ENCODE measurements at regions not wholly inside any gene's neighbourhood (a gene's known extent, or its start where the extent isn't known, plus 50 kb on each side); places are given as distances from the start of the nearest gene placed in this dataset.
A peak's percentile ranks its signal among the peaks of the same experiment; 100 is the strongest.

DNA sequence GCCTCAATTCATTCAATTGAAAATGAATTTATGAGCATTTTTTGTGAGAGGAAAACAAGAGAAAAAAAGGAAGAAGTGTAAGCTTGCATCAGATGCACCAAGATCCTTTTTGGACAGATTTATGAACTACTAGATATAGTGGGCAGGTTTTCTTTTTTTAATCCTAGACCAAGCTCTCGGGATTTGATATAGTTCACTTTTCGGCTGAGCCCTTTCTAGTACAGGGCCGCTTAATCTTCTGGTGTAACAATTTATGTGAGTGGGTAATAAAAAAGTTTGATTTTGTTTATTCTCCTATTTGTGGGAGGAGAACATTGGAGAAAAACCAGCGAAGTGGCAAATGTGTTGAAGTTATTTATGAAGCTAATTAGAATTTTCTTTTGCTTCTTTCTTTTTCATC is 538.0 kb downstream of the UTRN start:
- H3K4me1 ChIP-seq (ENCODE audit: insufficient read depth, low read length) = no peaks in the 10 kb centered on the region
- no peak overlapping the region for H2AFZ ChIP-seq (ENCODE audit: low read length)

More for the DNA sequence above, 538.0 kb downstream of the UTRN start:
- no peak for DNase-seq
- Histone ChIP-seq H3K14ac (ENCODE audit: insufficient read depth, low read length) (no peak overlapping the region), H2BK12ac (ENCODE audit: insufficient read length, low read depth, low read length) (no peak overlapping the region), H2AK5ac (ENCODE audit: insufficient read length, low read length) (no peak overlapping the region), H3K9ac (ENCODE audit: extremely low read depth, insufficient read length, low read length) (no peak overlapping the region), H3K23me2 (ENCODE audit: insufficient read length, low read depth, low read length, poor library complexity, severe bottlenecking) (no peaks in the 10 kb centered on the region), H3K27me3 (ENCODE audit: insufficient read depth, low read length) (no peaks in the 10 kb centered on the region), H3K27ac (ENCODE audit: insufficient read length, low read depth, low read length) (no peak overlapping the region), H4K20me1 (ENCODE audit: control insufficient read depth, insufficient read depth, insufficient read length) (no peaks in the 10 kb centered on the region), H3K79me2 (ENCODE audit: insufficient read depth, low read length) (no peaks in the 10 kb centered on the region), H3K4ac (ENCODE audit: low read depth, low read length) (no peak overlapping the region), H2BK15ac (ENCODE audit: low read depth, low read length) (no peak overlapping the region), H3K9me3 (ENCODE audit: control insufficient read depth, low read depth, low read length) (no peaks in the 10 kb centered on the region), H3K79me1 (ENCODE audit: insufficient read depth, low read depth, low read length, poor library complexity, severe bottlenecking) (no peaks in the 10 kb centered on the region), H2BK5ac (ENCODE audit: insufficient read length, low read length) (no peak overlapping the region), H3K4me2 (ENCODE audit: insufficient read depth, insufficient read length, low read length) (no peak overlapping the region), H4K5ac (ENCODE audit: insufficient read length, low read depth, low read length) (no peak overlapping the region), H3K23ac (ENCODE audit: insufficient read length, low read depth, low read length) (no peak overlapping the region), H3K18ac (ENCODE audit: insufficient read length, low read depth, low read length) (no peak overlapping the region), H3K56ac (ENCODE audit: insufficient read length, low read depth, low read length) (no peak overlapping the region), H2BK20ac (ENCODE audit: low read depth, low read length, poor library complexity, severe bottlenecking) (no peak overlapping the region), H3T11ph (ENCODE audit: low read length) (no peak overlapping the region), H4K91ac (ENCODE audit: insufficient read length, low read depth, low read length) (no peak overlapping the region), H2BK120ac (ENCODE audit: low read depth, low read length, poor library complexity, severe bottlenecking) (no peak overlapping the region), H4K8ac (replicated peaks; ENCODE audit: insufficient read length, low read depth, low read length) (no peak overlapping the region)
- no peaks in the 10 kb centered on the region for H3K27me3 Mint-ChIP-seq (ENCODE audit: low read depth)
- H3K36me3 Mint-ChIP-seq (ENCODE audit: insufficient read depth in 1 of 3, low read depth in 3 of 3) = peaks cover 0 to 25% (median 13%) of the 10 kb centered on the region in 3 experiments; a peak in 4 of 7 replicates
- TF ChIP-seq, protein P1, sequence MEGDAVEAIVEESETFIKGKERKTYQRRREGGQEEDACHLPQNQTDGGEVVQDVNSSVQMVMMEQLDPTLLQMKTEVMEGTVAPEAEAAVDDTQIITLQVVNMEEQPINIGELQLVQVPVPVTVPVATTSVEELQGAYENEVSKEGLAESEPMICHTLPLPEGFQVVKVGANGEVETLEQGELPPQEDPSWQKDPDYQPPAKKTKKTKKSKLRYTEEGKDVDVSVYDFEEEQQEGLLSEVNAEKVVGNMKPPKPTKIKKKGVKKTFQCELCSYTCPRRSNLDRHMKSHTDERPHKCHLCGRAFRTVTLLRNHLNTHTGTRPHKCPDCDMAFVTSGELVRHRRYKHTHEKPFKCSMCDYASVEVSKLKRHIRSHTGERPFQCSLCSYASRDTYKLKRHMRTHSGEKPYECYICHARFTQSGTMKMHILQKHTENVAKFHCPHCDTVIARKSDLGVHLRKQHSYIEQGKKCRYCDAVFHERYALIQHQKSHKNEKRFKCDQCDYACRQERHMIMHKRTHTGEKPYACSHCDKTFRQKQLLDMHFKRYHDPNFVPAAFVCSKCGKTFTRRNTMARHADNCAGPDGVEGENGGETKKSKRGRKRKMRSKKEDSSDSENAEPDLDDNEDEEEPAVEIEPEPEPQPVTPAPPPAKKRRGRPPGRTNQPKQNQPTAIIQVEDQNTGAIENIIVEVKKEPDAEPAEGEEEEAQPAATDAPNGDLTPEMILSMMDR (conservative IDR thresholded peaks at IDR 0.05) = no peak
- no CpG with 5 or more reads among the region's 4 CpGs for WGBS (ENCODE audit: extremely low coverage, insufficient read length, low lambda C conversion rate)
- H3K27ac Mint-ChIP-seq = peak overlapping the region in 1 of 3 experiments; percentile 22; a peak in 2 of 7 replicates
- H3K9me3 Mint-ChIP-seq = no peaks in the 10 kb centered on the region
- peaks cover 15 to 19% of the 10 kb centered on the region in 2 experiments for H3K4me1 Mint-ChIP-seq
- no peak overlapping the region; a peak in 1 of 5 replicates for H3K4me3 Mint-ChIP-seq

Data from H9 (cell line).